ENCODE measurements at regions not wholly inside any gene's neighbourhood (a gene's known extent, or its start where the extent isn't known, plus 50 kb on each side); places are given as distances from the start of the nearest gene placed in this dataset.

DNA sequence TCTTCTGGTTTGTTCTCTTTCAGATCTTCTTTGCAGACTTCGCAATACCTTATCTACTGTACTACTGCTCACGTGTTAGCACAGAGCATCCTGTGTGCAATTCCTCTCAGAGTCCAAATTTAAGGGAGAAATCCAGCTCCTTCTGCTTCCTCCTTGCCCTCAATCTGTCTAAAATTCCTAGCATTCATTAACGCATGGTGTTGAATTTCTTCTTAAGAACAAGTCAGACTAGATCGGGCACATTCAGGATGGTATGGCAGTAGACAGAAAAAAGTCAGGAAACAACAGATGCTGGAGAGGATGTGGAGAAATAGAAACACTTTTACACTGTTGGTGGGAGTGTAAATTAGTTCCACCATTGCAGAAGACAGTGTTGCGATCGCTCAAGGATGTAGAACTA, 206.1 kb upstream of the CDH7 start:
- ATAC-seq: no peak
- CTCF ChIA-PET (ENCODE audit: low intra/inter-chr PET ratio, low total read pairs): no interaction called here
- no peak for DNase-seq (ENCODE audit: low spot score)
- no peak overlapping the region for H3K4me2 ChIP-seq (ENCODE audit: low read depth, low read length)
- H3K36me3 ChIP-seq (replicated peaks in 1 of 2; ENCODE audit: control insufficient read depth in 1 of 2, insufficient read depth in 2 of 2, low read length in 2 of 2): no peaks in the 10 kb centered on the region
- in situ Hi-C loops (cut with HindIII; ENCODE audit: extremely low pct_ligation_motif_present, low pct_unique_long_range_greater_than_20kb): no loop called here
- no peaks in the 10 kb centered on the region for H3K79me2 ChIP-seq (ENCODE audit: insufficient read depth, low read length)
- H2AFZ ChIP-seq (ENCODE audit: low read length): no peak overlapping the region
- intact Hi-C loops (cut with micrococcal nuclease; ENCODE audit: unreplicated experiment): no loop called here
- BruUV-seq (replicated peaks): no TSS peak
- no peak overlapping the region for H3K4me3 ChIP-seq (replicated peaks in 1 of 3; ENCODE audit: insufficient read depth in 1 of 3, low read depth in 2 of 3, low read length in 3 of 3)
- H3K4me1 ChIP-seq (ENCODE audit: insufficient read depth, low read length): no peaks in the 10 kb centered on the region
- H4K20me1 ChIP-seq (ENCODE audit: insufficient read depth, low read length): no peaks in the 10 kb centered on the region
- WGBS (ENCODE audit: low lambda C conversion rate): 43% methylated on average over 6 of the region's 6 CpGs
- no peak for FAIRE-seq
- POLR2A ChIA-PET: no interaction called here
- H3K9ac ChIP-seq (ENCODE audit: insufficient read depth, low read depth, low read length): no peak overlapping the region
- H3K9me3 ChIP-seq (ENCODE audit: low read length): no peaks in the 10 kb centered on the region
- H3K27me3 ChIP-seq (ENCODE audit: control insufficient read depth in 1 of 2, insufficient read depth in 2 of 2, low read length in 2 of 2): no peaks in the 10 kb centered on the region; a peak in 1 of 5 replicates
- no peak overlapping the region for H3K27ac ChIP-seq (ENCODE audit: extremely low read length, insufficient read depth, low read length)
- TF ChIP-seq MZF1 (CRISPR knock-in tag; IDR thresholded peaks at IDR 0.05; ENCODE audit: borderline replicate concordance) (no peak), ZNF709 (CRISPR knock-in tag; IDR thresholded peaks at IDR 0.05) (no peak), HCFC1 (IDR thresholded peaks at IDR 0.05; ENCODE audit: low read depth, low read length) (no peak), NONO (IDR thresholded peaks at IDR 0.05) (no peak), NONO (CRISPR knock-in tag; conservative IDR thresholded peaks at IDR 0.05) (no peak), ZNF484 (CRISPR knock-in tag; IDR thresholded peaks at IDR 0.05; ENCODE audit: borderline replicate concordance, low read depth) (no peak), SUZ12 (IDR thresholded peaks at IDR 0.05; ENCODE audit: low read depth, low read length) (no peak), RBM39 (IDR thresholded peaks at IDR 0.05; ENCODE audit: low read depth, low read length, poor library complexity, severe bottlenecking) (no peak), HIC2 (CRISPR knock-in tag; IDR thresholded peaks at IDR 0.05; ENCODE audit: low read depth) (no peak), ELF1 (CRISPR knock-in tag; IDR thresholded peaks at IDR 0.05) (no peak), MIER2 (CRISPR knock-in tag; IDR thresholded peaks at IDR 0.05) (no peak), POLR2A (IDR thresholded peaks at IDR 0.05; ENCODE audit: insufficient read depth in 1 of 2, low read depth in 2 of 2, low read length in 2 of 2) (no peak), ZBTB10 (CRISPR knock-in tag; IDR thresholded peaks at IDR 0.05; ENCODE audit: borderline replicate concordance) (no peak), ZNF672 (CRISPR knock-in tag; IDR thresholded peaks at IDR 0.05) (no peak), GATAD1 (CRISPR knock-in tag; IDR thresholded peaks at IDR 0.05) (no peak), ATF1 (CRISPR knock-in tag; IDR thresholded peaks at IDR 0.05) (no peak)
- TF ChIP-seq, protein P1, sequence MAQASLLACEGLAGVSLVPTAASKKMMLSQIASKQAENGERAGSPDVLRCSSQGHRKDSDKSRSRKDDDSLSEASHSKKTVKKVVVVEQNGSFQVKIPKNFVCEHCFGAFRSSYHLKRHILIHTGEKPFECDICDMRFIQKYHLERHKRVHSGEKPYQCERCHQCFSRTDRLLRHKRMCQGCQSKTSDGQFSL (CRISPR knock-in tag; IDR thresholded peaks at IDR 0.05): no peak
- TF ChIP-seq, protein P2, sequence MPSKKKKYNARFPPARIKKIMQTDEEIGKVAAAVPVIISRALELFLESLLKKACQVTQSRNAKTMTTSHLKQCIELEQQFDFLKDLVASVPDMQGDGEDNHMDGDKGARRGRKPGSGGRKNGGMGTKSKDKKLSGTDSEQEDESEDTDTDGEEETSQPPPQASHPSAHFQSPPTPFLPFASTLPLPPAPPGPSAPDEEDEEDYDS (CRISPR knock-in tag; IDR thresholded peaks at IDR 0.05): no peak
- TF ChIP-seq, protein P3, sequence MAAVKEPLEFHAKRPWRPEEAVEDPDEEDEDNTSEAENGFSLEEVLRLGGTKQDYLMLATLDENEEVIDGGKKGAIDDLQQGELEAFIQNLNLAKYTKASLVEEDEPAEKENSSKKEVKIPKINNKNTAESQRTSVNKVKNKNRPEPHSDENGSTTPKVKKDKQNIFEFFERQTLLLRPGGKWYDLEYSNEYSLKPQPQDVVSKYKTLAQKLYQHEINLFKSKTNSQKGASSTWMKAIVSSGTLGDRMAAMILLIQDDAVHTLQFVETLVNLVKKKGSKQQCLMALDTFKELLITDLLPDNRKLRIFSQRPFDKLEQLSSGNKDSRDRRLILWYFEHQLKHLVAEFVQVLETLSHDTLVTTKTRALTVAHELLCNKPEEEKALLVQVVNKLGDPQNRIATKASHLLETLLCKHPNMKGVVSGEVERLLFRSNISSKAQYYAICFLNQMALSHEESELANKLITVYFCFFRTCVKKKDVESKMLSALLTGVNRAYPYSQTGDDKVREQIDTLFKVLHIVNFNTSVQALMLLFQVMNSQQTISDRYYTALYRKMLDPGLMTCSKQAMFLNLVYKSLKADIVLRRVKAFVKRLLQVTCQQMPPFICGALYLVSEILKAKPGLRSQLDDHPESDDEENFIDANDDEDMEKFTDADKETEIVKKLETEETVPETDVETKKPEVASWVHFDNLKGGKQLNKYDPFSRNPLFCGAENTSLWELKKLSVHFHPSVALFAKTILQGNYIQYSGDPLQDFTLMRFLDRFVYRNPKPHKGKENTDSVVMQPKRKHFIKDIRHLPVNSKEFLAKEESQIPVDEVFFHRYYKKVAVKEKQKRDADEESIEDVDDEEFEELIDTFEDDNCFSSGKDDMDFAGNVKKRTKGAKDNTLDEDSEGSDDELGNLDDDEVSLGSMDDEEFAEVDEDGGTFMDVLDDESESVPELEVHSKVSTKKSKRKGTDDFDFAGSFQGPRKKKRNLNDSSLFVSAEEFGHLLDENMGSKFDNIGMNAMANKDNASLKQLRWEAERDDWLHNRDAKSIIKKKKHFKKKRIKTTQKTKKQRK (IDR thresholded peaks at IDR 0.05; ENCODE audit: low read length): no peak
